ENCODE measurements at regions not wholly inside any gene's neighbourhood (a gene's known extent, or its start where the extent isn't known, plus 50 kb on each side); places are given as distances from the start of the nearest gene placed in this dataset.

- TF ChIP-seq CTCF (IDR thresholded peaks at IDR 0.05) (no peak), SMC3 (IDR thresholded peaks at IDR 0.05; ENCODE audit: low read depth, low read length) (no peak), REST (IDR thresholded peaks at IDR 0.05; ENCODE audit: low read depth, low read length) (no peak), POLR2AphosphoS5 (IDR thresholded peaks at IDR 0.05; ENCODE audit: low read depth, low read length) (no peak), EP300 (IDR thresholded peaks at IDR 0.05; ENCODE audit: borderline replicate concordance in 1 of 2, low read depth in 1 of 2, low read length in 1 of 2) (no peak), GATA2 (CRISPR knock-in tag; IDR thresholded peaks at IDR 0.05) (no peak), TEAD4 (IDR thresholded peaks at IDR 0.05; ENCODE audit: borderline replicate concordance, insufficient read depth) (no peak)
- TF ChIP-seq, protein P1, sequence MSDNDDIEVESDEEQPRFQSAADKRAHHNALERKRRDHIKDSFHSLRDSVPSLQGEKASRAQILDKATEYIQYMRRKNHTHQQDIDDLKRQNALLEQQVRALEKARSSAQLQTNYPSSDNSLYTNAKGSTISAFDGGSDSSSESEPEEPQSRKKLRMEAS (IDR thresholded peaks at IDR 0.05; ENCODE audit: low read depth), result no peak
Measured at GRCh38 chrX:17295791-17296190, 79.2 kb upstream of the NHS start.
